ENCODE measurements at regions not wholly inside any gene's neighbourhood (a gene's known extent, or its start where the extent isn't known, plus 50 kb on each side); places are given as distances from the start of the nearest gene placed in this dataset.

DNA sequence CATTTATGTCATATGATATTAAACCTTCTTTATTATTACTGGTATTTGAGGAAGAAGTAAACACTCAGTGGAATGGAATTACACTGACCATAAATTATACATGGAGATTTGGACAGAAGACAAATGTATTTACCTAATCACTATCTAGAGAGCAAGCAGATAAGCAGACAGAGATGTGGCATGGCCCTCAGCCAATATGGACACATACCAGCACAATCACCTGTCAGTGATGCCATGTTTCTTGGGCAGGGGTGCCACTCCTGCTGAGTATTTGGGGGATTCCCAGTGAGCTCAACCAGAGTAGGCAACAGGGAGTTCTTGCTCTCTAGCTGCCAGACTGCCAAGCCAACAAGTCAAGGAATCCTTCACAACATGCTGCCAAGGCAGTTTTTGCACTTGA, 866.3 kb upstream of the LRRN3 start (continued):
- TF ChIP-seq, protein P1, sequence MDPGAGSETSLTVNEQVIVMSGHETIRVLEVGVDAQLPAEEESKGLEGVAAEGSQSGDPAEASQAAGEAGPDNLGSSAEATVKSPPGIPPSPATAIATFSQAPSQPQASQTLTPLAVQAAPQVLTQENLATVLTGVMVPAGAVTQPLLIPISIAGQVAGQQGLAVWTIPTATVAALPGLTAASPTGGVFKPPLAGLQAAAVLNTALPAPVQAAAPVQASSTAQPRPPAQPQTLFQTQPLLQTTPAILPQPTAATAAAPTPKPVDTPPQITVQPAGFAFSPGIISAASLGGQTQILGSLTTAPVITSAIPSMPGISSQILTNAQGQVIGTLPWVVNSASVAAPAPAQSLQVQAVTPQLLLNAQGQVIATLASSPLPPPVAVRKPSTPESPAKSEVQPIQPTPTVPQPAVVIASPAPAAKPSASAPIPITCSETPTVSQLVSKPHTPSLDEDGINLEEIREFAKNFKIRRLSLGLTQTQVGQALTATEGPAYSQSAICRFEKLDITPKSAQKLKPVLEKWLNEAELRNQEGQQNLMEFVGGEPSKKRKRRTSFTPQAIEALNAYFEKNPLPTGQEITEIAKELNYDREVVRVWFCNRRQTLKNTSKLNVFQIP (CRISPR knock-in tag; IDR thresholded peaks at IDR 0.05; ENCODE audit: borderline replicate concordance, low read depth), result no peak
- TF ChIP-seq TCF4 (CRISPR knock-in tag; IDR thresholded peaks at IDR 0.05; ENCODE audit: borderline replicate concordance) (0 out of 2 replicates have a peak, but pooled peaks have one; percentile 36), ZNF8 (CRISPR knock-in tag; IDR thresholded peaks at IDR 0.05) (no peak), TOX (CRISPR knock-in tag; IDR thresholded peaks at IDR 0.05; ENCODE audit: borderline replicate concordance) (no peak), OSR1 (CRISPR knock-in tag; IDR thresholded peaks at IDR 0.05) (no peak), BACH2 (CRISPR knock-in tag; IDR thresholded peaks at IDR 0.05; ENCODE audit: borderline replicate concordance) (no peak), ZC3H10 (CRISPR knock-in tag; IDR thresholded peaks at IDR 0.05) (no peak), ZNF70 (CRISPR knock-in tag; IDR thresholded peaks at IDR 0.05) (no peak), ZFP30 (CRISPR knock-in tag; IDR thresholded peaks at IDR 0.05) (no peak), SNAI2 (CRISPR knock-in tag; IDR thresholded peaks at IDR 0.05) (peak; percentile 65; the same call in 1 of the 2 replicates), ESRRG (CRISPR knock-in tag; IDR thresholded peaks at IDR 0.05) (no peak), GLIS3 (CRISPR knock-in tag; IDR thresholded peaks at IDR 0.05) (no peak)

DNA sequence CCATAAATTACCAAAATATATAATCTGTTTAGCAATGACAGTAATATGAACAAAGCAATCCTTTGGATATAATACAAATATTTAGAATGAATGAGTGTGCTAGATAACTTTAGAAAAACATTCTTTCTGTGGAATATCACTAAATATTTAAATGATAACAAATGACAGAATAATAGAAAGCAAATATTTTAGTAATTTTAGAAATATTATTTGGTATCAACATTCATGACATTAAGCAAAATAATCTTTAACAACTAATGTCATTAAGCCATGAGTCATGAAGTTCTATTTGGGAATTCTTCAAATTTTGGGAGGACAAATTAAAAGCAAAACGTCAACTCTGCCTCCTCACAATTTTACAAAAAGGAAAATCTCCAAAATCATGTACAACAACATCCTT, 844.8 kb upstream of the LRRN3 start:
- TF ChIP-seq ESRRG (CRISPR knock-in tag; IDR thresholded peaks at IDR 0.05) (no peak), PATZ1 (CRISPR knock-in tag; IDR thresholded peaks at IDR 0.05; ENCODE audit: borderline replicate concordance) (no peak), ISL1 (CRISPR knock-in tag; IDR thresholded peaks at IDR 0.05) (peak; percentile 93), ARNTL (CRISPR knock-in tag; IDR thresholded peaks at IDR 0.05; ENCODE audit: borderline replicate concordance, low read depth) (no peak)
- ATAC-seq, result no peak

GRCh38 chr7:110253093-110253492, 837.8 kb upstream of the LRRN3 start:
- no peak for ATAC-seq
- TF ChIP-seq ZFP3 (CRISPR knock-in tag; IDR thresholded peaks at IDR 0.05), result no peak
- no peak for TF ChIP-seq ZC3H10 (CRISPR knock-in tag; IDR thresholded peaks at IDR 0.05)
- TF ChIP-seq GLIS3 (CRISPR knock-in tag; IDR thresholded peaks at IDR 0.05), result no peak
- TF ChIP-seq, protein P2, sequence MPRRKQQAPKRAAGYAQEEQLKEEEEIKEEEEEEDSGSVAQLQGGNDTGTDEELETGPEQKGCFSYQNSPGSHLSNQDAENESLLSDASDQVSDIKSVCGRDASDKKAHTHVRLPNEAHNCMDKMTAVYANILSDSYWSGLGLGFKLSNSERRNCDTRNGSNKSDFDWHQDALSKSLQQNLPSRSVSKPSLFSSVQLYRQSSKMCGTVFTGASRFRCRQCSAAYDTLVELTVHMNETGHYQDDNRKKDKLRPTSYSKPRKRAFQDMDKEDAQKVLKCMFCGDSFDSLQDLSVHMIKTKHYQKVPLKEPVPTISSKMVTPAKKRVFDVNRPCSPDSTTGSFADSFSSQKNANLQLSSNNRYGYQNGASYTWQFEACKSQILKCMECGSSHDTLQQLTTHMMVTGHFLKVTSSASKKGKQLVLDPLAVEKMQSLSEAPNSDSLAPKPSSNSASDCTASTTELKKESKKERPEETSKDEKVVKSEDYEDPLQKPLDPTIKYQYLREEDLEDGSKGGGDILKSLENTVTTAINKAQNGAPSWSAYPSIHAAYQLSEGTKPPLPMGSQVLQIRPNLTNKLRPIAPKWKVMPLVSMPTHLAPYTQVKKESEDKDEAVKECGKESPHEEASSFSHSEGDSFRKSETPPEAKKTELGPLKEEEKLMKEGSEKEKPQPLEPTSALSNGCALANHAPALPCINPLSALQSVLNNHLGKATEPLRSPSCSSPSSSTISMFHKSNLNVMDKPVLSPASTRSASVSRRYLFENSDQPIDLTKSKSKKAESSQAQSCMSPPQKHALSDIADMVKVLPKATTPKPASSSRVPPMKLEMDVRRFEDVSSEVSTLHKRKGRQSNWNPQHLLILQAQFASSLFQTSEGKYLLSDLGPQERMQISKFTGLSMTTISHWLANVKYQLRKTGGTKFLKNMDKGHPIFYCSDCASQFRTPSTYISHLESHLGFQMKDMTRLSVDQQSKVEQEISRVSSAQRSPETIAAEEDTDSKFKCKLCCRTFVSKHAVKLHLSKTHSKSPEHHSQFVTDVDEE (CRISPR knock-in tag; IDR thresholded peaks at IDR 0.05), result peak; percentile 92
- TF ChIP-seq ESRRG (CRISPR knock-in tag; IDR thresholded peaks at IDR 0.05), result no peak
- TF ChIP-seq PPARA (CRISPR knock-in tag; IDR thresholded peaks at IDR 0.05; ENCODE audit: borderline replicate concordance), result no peak
- TF ChIP-seq CSRNP3 (CRISPR knock-in tag; IDR thresholded peaks at IDR 0.05), result no peak
- no peak for TF ChIP-seq SNAI2 (CRISPR knock-in tag; IDR thresholded peaks at IDR 0.05)
- TF ChIP-seq RARB (CRISPR knock-in tag; IDR thresholded peaks at IDR 0.05), result no peak
- no peak for TF ChIP-seq ARNTL (CRISPR knock-in tag; IDR thresholded peaks at IDR 0.05; ENCODE audit: borderline replicate concordance, low read depth)
- TF ChIP-seq CSDC2 (CRISPR knock-in tag; IDR thresholded peaks at IDR 0.05), result no peak
- TF ChIP-seq BACH2 (CRISPR knock-in tag; IDR thresholded peaks at IDR 0.05; ENCODE audit: borderline replicate concordance), result no peak
- TF ChIP-seq, protein P3, sequence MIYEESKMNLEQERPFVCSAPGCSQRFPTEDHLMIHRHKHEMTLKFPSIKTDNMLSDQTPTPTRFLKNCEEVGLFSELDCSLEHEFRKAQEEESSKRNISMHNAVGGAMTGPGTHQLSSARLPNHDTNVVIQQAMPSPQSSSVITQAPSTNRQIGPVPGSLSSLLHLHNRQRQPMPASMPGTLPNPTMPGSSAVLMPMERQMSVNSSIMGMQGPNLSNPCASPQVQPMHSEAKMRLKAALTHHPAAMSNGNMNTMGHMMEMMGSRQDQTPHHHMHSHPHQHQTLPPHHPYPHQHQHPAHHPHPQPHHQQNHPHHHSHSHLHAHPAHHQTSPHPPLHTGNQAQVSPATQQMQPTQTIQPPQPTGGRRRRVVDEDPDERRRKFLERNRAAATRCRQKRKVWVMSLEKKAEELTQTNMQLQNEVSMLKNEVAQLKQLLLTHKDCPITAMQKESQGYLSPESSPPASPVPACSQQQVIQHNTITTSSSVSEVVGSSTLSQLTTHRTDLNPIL (CRISPR knock-in tag; IDR thresholded peaks at IDR 0.05; ENCODE audit: low read depth), result no peak
- no peak for TF ChIP-seq ZNF565 (CRISPR knock-in tag; conservative IDR thresholded peaks at IDR 0.05; ENCODE audit: low read depth)
- TF ChIP-seq ZNF70 (CRISPR knock-in tag; IDR thresholded peaks at IDR 0.05), result no peak
- TF ChIP-seq TOX (CRISPR knock-in tag; IDR thresholded peaks at IDR 0.05; ENCODE audit: borderline replicate concordance), result no peak
- TF ChIP-seq ISL1 (CRISPR knock-in tag; IDR thresholded peaks at IDR 0.05), result peak; percentile 59
- 0 out of 2 replicates have a peak, but pooled peaks have one; percentile 4 for TF ChIP-seq ZNF8 (CRISPR knock-in tag; IDR thresholded peaks at IDR 0.05)
- no peak for TF ChIP-seq ZFP30 (CRISPR knock-in tag; IDR thresholded peaks at IDR 0.05)
- no peak for TF ChIP-seq OSR1 (CRISPR knock-in tag; IDR thresholded peaks at IDR 0.05)
- TF ChIP-seq TCF4 (CRISPR knock-in tag; IDR thresholded peaks at IDR 0.05; ENCODE audit: borderline replicate concordance), result peak; percentile 92
- TF ChIP-seq PATZ1 (CRISPR knock-in tag; IDR thresholded peaks at IDR 0.05; ENCODE audit: borderline replicate concordance), result no peak
- TF ChIP-seq, protein P1 (CRISPR knock-in tag; IDR thresholded peaks at IDR 0.05; ENCODE audit: borderline replicate concordance, low read depth), result no peak

Measured in SK-N-SH treated with all-trans-retinoic acid at 6 μM for 48 hours (cell line).